Upper lobe of left lung (tissue), 4 donors: ENCODE measurements at regions not wholly inside any gene's neighbourhood (a gene's known extent, or its start where the extent isn't known, plus 50 kb on each side); places are given as distances from the start of the nearest gene placed in this dataset.

Experiments used
- CTCF ChIP-seq, 6 experiments: fragments of 450-650 bp in 4 of 6; fragments of 200-600 bp in 2 of 6; sonication (generic) in 2 of 6; IDR thresholded peaks; one replicate each; pipeline ENCODE4 v1.5.1; 2016 to 2019; ENCODE audit warnings: antibody characterized with exemption in 6 of 6
- EP300 ChIP-seq, 4 donors: sonication (generic); formaldehyde crosslinking; IDR thresholded peaks; one replicate each; pipeline ENCODE4 v1.5.1; 2017; ENCODE audit warnings: antibody characterized with exemption in 4 of 4, control low read depth in 2 of 4
- POLR2A ChIP-seq, 4 donors: fragments of 450-650 bp; IDR thresholded peaks; one replicate each; pipeline ENCODE4 v1.5.1; 2016 to 2017; ENCODE audit warnings: antibody characterized with exemption in 4 of 4, mild to moderate bottlenecking in 2 of 4
- POLR2AphosphoS5 ChIP-seq, 2 donors: sonication (generic); formaldehyde crosslinking; IDR thresholded peaks; one replicate each; pipeline ENCODE4 v1.5.1; 2017; ENCODE audit warnings: antibody characterized with exemption in 2 of 2

- TF ChIP-seq CTCF (IDR thresholded peaks at IDR 0.05) (no peak), EP300 (IDR thresholded peaks at IDR 0.05) (no peak), POLR2A (IDR thresholded peaks at IDR 0.05) (no peak), POLR2AphosphoS5 (IDR thresholded peaks at IDR 0.05) (no peak)
Measured at GRCh38 chr18:52156166-52156565, 183.8 kb upstream of the DCC start.
